HepG2 (cell line): ENCODE measurements at regions not wholly inside any gene's neighbourhood (a gene's known extent, or its start where the extent isn't known, plus 50 kb on each side); places are given as distances from the start of the nearest gene placed in this dataset.

Source experiments
- ATF7 ChIP-seq, 2 experiments: fragments of 450-650 bp in 1 of 2; sonication (generic) in 1 of 2; formaldehyde crosslinking in 1 of 2; IDR thresholded peaks; 2 replicates each; pipeline versions ENCODE4 v1.4.0 to v1.6.1; 2016 to 2020; ENCODE audit warnings: antibody characterized with exemption in 1 of 2, mild to moderate bottlenecking in 1 of 2, missing genetic modification reagents in 1 of 2
- NRL ChIP-seq: sonication (generic); formaldehyde crosslinking; IDR thresholded peaks from 2 replicates; pipeline ENCODE4 v1.5.0; 2020; ENCODE audit warnings: missing genetic modification reagents, mild to moderate bottlenecking, moderate library complexity, borderline replicate concordance
- ZNF256 ChIP-seq: sonication (generic); formaldehyde crosslinking; conservative IDR thresholded peaks from 2 replicates; pipeline ENCODE4 v1.4.0; 2020; ENCODE audit warnings: missing genetic modification reagents
- TF ChIP-seq, protein P1 (sequence below): sonication (generic); formaldehyde crosslinking; IDR thresholded peaks from 2 replicates; pipeline ENCODE4 v1.5.1; 2020; ENCODE audit warnings: missing genetic modification reagents, mild to moderate bottlenecking, borderline replicate concordance
- TF ChIP-seq, protein P2 (sequence below): sonication (generic); formaldehyde crosslinking; IDR thresholded peaks from 2 replicates; pipeline ENCODE4 v1.4.0; 2020; ENCODE audit warnings: missing genetic modification reagents
- TF ChIP-seq, protein P3 (sequence below): sonication (generic); formaldehyde crosslinking; IDR thresholded peaks from 2 replicates; pipeline ENCODE4 v1.9.0; 2021; ENCODE audit warnings: missing genetic modification reagents, borderline replicate concordance
- TF ChIP-seq, protein P4 (sequence below): IDR thresholded peaks from 2 replicates; pipeline ENCODE4 v1.6.1; 2016; ENCODE audit warnings: mild to moderate bottlenecking, missing biosample characterization, missing genetic modification reagents
- TF ChIP-seq, protein P5 (sequence below): sonication (generic); formaldehyde crosslinking; IDR thresholded peaks from 2 replicates; pipeline ENCODE4 v1.4.0; 2020; ENCODE audit warnings: mild to moderate bottlenecking, missing genetic modification reagents, borderline replicate concordance

DNA sequence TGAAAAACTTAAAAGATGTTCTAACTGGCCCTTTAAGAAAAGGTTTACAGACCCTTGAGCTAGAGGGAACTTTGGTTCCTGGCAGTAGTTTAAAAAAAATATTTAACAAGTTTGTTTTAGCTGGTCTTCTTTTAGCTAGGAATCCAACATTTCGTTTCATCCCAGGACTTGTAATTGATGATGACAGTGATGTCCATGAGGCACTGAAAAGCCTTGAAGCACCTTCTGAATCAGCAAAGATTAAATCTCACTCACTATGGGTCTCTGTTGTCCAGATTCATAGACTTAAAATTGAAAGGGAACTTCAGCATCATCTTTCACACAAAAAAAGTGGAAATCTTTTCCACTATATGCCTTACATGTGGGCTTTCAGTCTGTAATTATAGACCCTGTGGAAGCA lies 102.9 kb upstream of the ETAA1 start (continued):
- TF ChIP-seq, protein P1, sequence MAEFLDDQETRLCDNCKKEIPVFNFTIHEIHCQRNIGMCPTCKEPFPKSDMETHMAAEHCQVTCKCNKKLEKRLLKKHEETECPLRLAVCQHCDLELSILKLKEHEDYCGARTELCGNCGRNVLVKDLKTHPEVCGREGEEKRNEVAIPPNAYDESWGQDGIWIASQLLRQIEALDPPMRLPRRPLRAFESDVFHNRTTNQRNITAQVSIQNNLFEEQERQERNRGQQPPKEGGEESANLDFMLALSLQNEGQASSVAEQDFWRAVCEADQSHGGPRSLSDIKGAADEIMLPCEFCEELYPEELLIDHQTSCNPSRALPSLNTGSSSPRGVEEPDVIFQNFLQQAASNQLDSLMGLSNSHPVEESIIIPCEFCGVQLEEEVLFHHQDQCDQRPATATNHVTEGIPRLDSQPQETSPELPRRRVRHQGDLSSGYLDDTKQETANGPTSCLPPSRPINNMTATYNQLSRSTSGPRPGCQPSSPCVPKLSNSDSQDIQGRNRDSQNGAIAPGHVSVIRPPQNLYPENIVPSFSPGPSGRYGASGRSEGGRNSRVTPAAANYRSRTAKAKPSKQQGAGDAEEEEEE (CRISPR knock-in tag), result no peak
- TF ChIP-seq NRL (CRISPR knock-in tag), result no peak
- TF ChIP-seq, protein P2, sequence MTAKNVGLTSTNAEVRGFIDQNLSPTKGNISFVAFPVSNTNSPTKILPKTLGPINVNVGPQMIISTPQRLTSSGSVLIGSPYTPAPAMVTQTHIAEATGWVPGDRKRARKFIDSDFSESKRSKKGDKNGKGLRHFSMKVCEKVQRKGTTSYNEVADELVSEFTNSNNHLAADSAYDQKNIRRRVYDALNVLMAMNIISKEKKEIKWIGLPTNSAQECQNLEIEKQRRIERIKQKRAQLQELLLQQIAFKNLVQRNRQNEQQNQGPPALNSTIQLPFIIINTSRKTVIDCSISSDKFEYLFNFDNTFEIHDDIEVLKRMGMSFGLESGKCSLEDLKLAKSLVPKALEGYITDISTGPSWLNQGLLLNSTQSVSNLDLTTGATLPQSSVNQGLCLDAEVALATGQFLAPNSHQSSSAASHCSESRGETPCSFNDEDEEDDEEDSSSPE (CRISPR knock-in tag), result no peak
- no peak for TF ChIP-seq ATF7 (IDR thresholded peaks at IDR 0.05)
- TF ChIP-seq ATF7 (CRISPR knock-in tag; IDR thresholded peaks at IDR 0.05), result no peak
- TF ChIP-seq, protein P3, sequence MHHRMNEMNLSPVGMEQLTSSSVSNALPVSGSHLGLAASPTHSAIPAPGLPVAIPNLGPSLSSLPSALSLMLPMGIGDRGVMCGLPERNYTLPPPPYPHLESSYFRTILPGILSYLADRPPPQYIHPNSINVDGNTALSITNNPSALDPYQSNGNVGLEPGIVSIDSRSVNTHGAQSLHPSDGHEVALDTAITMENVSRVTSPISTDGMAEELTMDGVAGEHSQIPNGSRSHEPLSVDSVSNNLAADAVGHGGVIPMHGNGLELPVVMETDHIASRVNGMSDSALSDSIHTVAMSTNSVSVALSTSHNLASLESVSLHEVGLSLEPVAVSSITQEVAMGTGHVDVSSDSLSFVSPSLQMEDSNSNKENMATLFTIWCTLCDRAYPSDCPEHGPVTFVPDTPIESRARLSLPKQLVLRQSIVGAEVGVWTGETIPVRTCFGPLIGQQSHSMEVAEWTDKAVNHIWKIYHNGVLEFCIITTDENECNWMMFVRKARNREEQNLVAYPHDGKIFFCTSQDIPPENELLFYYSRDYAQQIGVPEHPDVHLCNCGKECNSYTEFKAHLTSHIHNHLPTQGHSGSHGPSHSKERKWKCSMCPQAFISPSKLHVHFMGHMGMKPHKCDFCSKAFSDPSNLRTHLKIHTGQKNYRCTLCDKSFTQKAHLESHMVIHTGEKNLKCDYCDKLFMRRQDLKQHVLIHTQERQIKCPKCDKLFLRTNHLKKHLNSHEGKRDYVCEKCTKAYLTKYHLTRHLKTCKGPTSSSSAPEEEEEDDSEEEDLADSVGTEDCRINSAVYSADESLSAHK (CRISPR knock-in tag), result no peak
- TF ChIP-seq, protein P4, sequence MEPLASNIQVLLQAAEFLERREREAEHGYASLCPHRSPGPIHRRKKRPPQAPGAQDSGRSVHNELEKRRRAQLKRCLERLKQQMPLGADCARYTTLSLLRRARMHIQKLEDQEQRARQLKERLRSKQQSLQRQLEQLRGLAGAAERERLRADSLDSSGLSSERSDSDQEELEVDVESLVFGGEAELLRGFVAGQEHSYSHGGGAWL, result no peak
- TF ChIP-seq, protein P5, sequence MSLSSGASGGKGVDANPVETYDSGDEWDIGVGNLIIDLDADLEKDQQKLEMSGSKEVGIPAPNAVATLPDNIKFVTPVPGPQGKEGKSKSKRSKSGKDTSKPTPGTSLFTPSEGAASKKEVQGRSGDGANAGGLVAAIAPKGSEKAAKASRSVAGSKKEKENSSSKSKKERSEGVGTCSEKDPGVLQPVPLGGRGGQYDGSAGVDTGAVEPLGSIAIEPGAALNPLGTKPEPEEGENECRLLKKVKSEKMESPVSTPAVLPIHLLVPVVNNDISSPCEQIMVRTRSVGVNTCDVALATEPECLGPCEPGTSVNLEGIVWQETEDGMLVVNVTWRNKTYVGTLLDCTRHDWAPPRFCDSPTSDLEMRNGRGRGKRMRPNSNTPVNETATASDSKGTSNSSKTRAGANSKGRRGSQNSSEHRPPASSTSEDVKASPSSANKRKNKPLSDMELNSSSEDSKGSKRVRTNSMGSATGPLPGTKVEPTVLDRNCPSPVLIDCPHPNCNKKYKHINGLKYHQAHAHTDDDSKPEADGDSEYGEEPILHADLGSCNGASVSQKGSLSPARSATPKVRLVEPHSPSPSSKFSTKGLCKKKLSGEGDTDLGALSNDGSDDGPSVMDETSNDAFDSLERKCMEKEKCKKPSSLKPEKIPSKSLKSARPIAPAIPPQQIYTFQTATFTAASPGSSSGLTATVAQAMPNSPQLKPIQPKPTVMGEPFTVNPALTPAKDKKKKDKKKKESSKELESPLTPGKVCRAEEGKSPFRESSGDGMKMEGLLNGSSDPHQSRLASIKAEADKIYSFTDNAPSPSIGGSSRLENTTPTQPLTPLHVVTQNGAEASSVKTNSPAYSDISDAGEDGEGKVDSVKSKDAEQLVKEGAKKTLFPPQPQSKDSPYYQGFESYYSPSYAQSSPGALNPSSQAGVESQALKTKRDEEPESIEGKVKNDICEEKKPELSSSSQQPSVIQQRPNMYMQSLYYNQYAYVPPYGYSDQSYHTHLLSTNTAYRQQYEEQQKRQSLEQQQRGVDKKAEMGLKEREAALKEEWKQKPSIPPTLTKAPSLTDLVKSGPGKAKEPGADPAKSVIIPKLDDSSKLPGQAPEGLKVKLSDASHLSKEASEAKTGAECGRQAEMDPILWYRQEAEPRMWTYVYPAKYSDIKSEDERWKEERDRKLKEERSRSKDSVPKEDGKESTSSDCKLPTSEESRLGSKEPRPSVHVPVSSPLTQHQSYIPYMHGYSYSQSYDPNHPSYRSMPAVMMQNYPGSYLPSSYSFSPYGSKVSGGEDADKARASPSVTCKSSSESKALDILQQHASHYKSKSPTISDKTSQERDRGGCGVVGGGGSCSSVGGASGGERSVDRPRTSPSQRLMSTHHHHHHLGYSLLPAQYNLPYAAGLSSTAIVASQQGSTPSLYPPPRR (CRISPR knock-in tag), result no peak
- no peak for TF ChIP-seq ZNF256
